Peyer's patch (tissue), 4 donors: ENCODE measurements at regions not wholly inside any gene's neighbourhood (a gene's known extent, or its start where the extent isn't known, plus 50 kb on each side); places are given as distances from the start of the nearest gene placed in this dataset.

Experiments
- DNase-seq, 3 donors: peaks; one replicate each; pipeline ENCODE4 v3.0.0-alpha.2; 2017 to 2019
- H3K27ac ChIP-seq, 4 donors: fragments of 200-600 bp; sonication (generic); one replicate each; pipeline ENCODE4 v1.5.1; 2016 to 2019
- H3K27me3 ChIP-seq, 2 donors: fragments of 200-600 bp; sonication (generic); one replicate each; pipeline ENCODE4 v1.5.1; 2019
- H3K36me3 ChIP-seq, 3 donors: fragments of 200-600 bp; sonication (generic); one replicate each; pipeline ENCODE4 v1.5.1; 2016 to 2019
- H3K4me1 ChIP-seq, 4 donors: fragments of 200-600 bp; sonication (generic); one replicate each; pipeline ENCODE4 v1.5.1; 2016 to 2019
- H3K4me3 ChIP-seq, 4 donors: fragments of 200-600 bp; sonication (generic); 1 replicate in 3 of 4; 2 replicates in 1 of 4; pipeline ENCODE4 v1.5.1; 2016 to 2019; ENCODE audit warnings: mild to moderate bottlenecking in 1 of 4
- H3K9me3 ChIP-seq, 4 donors: fragments of 200-600 bp; sonication (generic); one replicate each; pipeline ENCODE4 v1.5.1; 2016 to 2019; ENCODE audit warnings: mild to moderate bottlenecking in 1 of 4
- CTCF ChIP-seq, 6 experiments: fragments of 450-650 bp in 4 of 6; fragments of 200-600 bp in 2 of 6; sonication (generic) in 1 of 6; IDR thresholded peaks; one replicate each; pipeline ENCODE4 v1.5.1; 2017 to 2019; ENCODE audit warnings: antibody characterized with exemption in 6 of 6, mild to moderate bottlenecking in 3 of 6, moderate library complexity in 1 of 6
- POLR2A ChIP-seq, 2 donors: fragments of 450-650 bp; IDR thresholded peaks; one replicate each; pipeline ENCODE4 v1.5.1; 2017; ENCODE audit warnings: antibody characterized with exemption in 2 of 2, mild to moderate bottlenecking in 2 of 2, moderate library complexity in 2 of 2

- H3K27me3 ChIP-seq: no peaks in the 10 kb centered on the region
- no peaks in the 10 kb centered on the region for H3K9me3 ChIP-seq
- no peaks in the 10 kb centered on the region for H3K4me1 ChIP-seq
- TF ChIP-seq POLR2A (IDR thresholded peaks at IDR 0.05): no peak
- no peak for TF ChIP-seq CTCF (IDR thresholded peaks at IDR 0.05)
- H3K36me3 ChIP-seq: no peaks in the 10 kb centered on the region
- H3K4me3 ChIP-seq: no peak overlapping the region
- DNase-seq: no peak
- no peak overlapping the region for H3K27ac ChIP-seq
Observed at GRCh38 chr10:89095701-89096391, 105.2 kb downstream of the FAS start.

GRCh38 chr10:89093728-89094127 is 103.1 kb downstream of the FAS start:
- no peak for DNase-seq
- no peak overlapping the region for H3K27ac ChIP-seq
- no peaks in the 10 kb centered on the region for H3K4me1 ChIP-seq
- H3K36me3 ChIP-seq: no peaks in the 10 kb centered on the region
- no peaks in the 10 kb centered on the region for H3K27me3 ChIP-seq
- TF ChIP-seq POLR2A (IDR thresholded peaks at IDR 0.05): no peak
- TF ChIP-seq CTCF (IDR thresholded peaks at IDR 0.05): no peak
- H3K4me3 ChIP-seq: no peak overlapping the region
- no peaks in the 10 kb centered on the region for H3K9me3 ChIP-seq

GRCh38 chr10:89092981-89093380 is 102.4 kb downstream of the FAS start:
- no peak overlapping the region for H3K27ac ChIP-seq
- DNase-seq: no peak
- H3K27me3 ChIP-seq: no peaks in the 10 kb centered on the region
- no peaks in the 10 kb centered on the region for H3K4me1 ChIP-seq
- no peak for TF ChIP-seq CTCF (IDR thresholded peaks at IDR 0.05)
- no peak for TF ChIP-seq POLR2A (IDR thresholded peaks at IDR 0.05)
- no peak overlapping the region for H3K4me3 ChIP-seq
- no peaks in the 10 kb centered on the region for H3K36me3 ChIP-seq
- no peaks in the 10 kb centered on the region for H3K9me3 ChIP-seq

GRCh38 chr10:89092439-89092838 is 101.8 kb downstream of the FAS start:
- Histone ChIP-seq H3K27me3 (no peaks in the 10 kb centered on the region), H3K9me3 (no peaks in the 10 kb centered on the region), H3K4me3 (no peak overlapping the region), H3K36me3 (no peaks in the 10 kb centered on the region), H3K4me1 (no peaks in the 10 kb centered on the region), H3K27ac (no peak overlapping the region)
- DNase-seq: no peak
- no peak for TF ChIP-seq POLR2A (IDR thresholded peaks at IDR 0.05)
- no peak for TF ChIP-seq CTCF (IDR thresholded peaks at IDR 0.05)

- DNase-seq: no peak
- no peaks in the 10 kb centered on the region for H3K9me3 ChIP-seq
- H3K4me3 ChIP-seq: no peak overlapping the region
- TF ChIP-seq CTCF (IDR thresholded peaks at IDR 0.05) (no peak), POLR2A (IDR thresholded peaks at IDR 0.05) (no peak)
- no peaks in the 10 kb centered on the region for H3K36me3 ChIP-seq
- H3K4me1 ChIP-seq: no peaks in the 10 kb centered on the region
- H3K27ac ChIP-seq: no peak overlapping the region
- H3K27me3 ChIP-seq: no peaks in the 10 kb centered on the region
Observed at GRCh38 chr10:89091496-89091895, 100.9 kb downstream of the FAS start.
